Stimulated activated CD8-positive, alpha-beta memory T cell treated with anti-CD3 and anti-CD28 coated beads, Interleukin-7, amount 100 ng/mL, for 48 hours (primary cell): ENCODE measurements at regions not wholly inside any gene's neighbourhood (a gene's known extent, or its start where the extent isn't known, plus 50 kb on each side); places are given as distances from the start of the nearest gene placed in this dataset.
"Not testable (repeated sequence)": the region's sequence is repeated elsewhere in the genome, so short reads cannot be mapped to it uniquely, and the experiment has no call there.

ENCODE experiments used
- DNase-seq, 2 donors: peaks; one replicate each; pipeline ENCODE4 v3.0.0-alpha.2; 2020; ENCODE audit warnings: low read depth in 1 of 2; ENCODE audit errors: extremely low read depth in 1 of 2

- no peak for DNase-seq
Measured at GRCh38 chr1:166691476-166691875, 147.8 kb upstream of the POGK start.

GRCh38 chr1:166692346-166692745, 146.9 kb upstream of the POGK start:
- DNase-seq, result no peak

GRCh38 chr1:166693158-166693557, 146.1 kb upstream of the POGK start:
- no peak for DNase-seq

GRCh38 chr1:166693673-166694297, 145.5 kb upstream of the POGK start:
- DNase-seq, result no peak

GRCh38 chr1:166695115-166695514, 144.2 kb upstream of the POGK start:
- DNase-seq, result no peak

GRCh38 chr1:166695834-166696233, 143.4 kb upstream of the POGK start:
- not testable (repeated sequence) for DNase-seq

- no peak for DNase-seq
Measured at GRCh38 chr1:166698771-166699170, 140.5 kb upstream of the POGK start.

GRCh38 chr1:166699613-166700012, 139.7 kb upstream of the POGK start:
- no peak for DNase-seq

GRCh38 chr1:166700696-166701095, 138.6 kb upstream of the POGK start:
- DNase-seq, result no peak

GRCh38 chr1:166701603-166702100, 137.6 kb upstream of the POGK start:
- DNase-seq, result no peak

GRCh38 chr1:166703141-166703540, 136.1 kb upstream of the POGK start:
- no peak for DNase-seq

- DNase-seq, result no peak
Measured at GRCh38 chr1:166703726-166704462, 135.4 kb upstream of the POGK start.

- no peak for DNase-seq
Measured at GRCh38 chr1:166705376-166706289, 133.6 kb upstream of the POGK start.

GRCh38 chr1:166716620-166717019, 122.7 kb upstream of the POGK start:
- no peak for DNase-seq

GRCh38 chr1:166721145-166721544, 118.1 kb upstream of the POGK start:
- no peak for DNase-seq

GRCh38 chr1:166730299-166730888, 108.9 kb upstream of the POGK start:
- no peak for DNase-seq

- no peak for DNase-seq
Measured at GRCh38 chr1:166738140-166738539, 101.1 kb upstream of the POGK start.

GRCh38 chr1:166738873-166739272, 100.4 kb upstream of the POGK start:
- DNase-seq, result no peak

GRCh38 chr1:166740668-166741276, 98.5 kb upstream of the POGK start:
- DNase-seq, result no peak

GRCh38 chr1:166763318-166763717, 76.0 kb upstream of the POGK start:
- no peak for DNase-seq

GRCh38 chr1:166766942-166767341, 72.3 kb upstream of the POGK start:
- no peak for DNase-seq
